ENCODE measurements at regions not wholly inside any gene's neighbourhood (a gene's known extent, or its start where the extent isn't known, plus 50 kb on each side); places are given as distances from the start of the nearest gene placed in this dataset.

- in situ Hi-C loops (cut with MboI; ENCODE audit: low sequenced_read_pairs) = no loop called here
Observed at GRCh38 chr5:168002116-168002515, 289.3 kb upstream of the WWC1 start.

GRCh38 chr5:168005093-168005492 lies 286.4 kb upstream of the WWC1 start:
- in situ Hi-C loops (cut with MboI; ENCODE audit: low sequenced_read_pairs) = no loop called here

- in situ Hi-C loops (cut with MboI; ENCODE audit: low sequenced_read_pairs) = no loop called here
Observed at GRCh38 chr5:168005936-168006335, 285.5 kb upstream of the WWC1 start.

DNA sequence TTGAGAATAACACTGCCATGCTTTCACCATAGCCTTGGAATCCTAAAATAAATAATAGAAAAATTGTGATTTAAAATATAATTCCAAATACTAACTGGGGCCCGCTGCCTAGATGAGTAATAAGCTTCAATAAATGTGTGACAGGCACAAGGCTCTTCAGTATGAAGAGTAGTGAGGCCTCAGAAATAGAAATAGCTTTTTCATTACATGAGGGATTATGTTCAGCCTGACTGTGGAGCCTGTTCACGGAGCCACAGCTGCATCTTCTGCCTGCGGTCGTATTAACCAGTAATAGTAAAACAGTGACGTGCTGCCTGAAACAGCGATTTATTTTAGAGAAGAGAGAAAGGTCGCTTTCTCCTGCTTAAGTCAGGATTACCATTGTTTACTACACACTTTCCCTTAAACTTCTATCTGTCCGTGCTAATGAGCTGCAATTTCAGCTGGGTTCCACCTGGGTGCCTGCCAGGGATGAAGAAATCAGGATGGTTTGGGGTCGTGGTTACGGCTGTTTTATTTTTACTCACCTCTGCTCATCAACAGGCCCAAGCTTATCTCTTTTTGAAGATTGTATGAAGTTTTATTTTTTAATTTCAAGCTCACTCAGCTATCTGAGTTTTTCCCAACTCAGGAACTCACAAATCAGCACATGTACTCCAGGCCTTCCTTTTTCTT lies 284.9 kb upstream of the WWC1 start:
- in situ Hi-C loops (cut with MboI; ENCODE audit: low sequenced_read_pairs) = no loop called here

DNA sequence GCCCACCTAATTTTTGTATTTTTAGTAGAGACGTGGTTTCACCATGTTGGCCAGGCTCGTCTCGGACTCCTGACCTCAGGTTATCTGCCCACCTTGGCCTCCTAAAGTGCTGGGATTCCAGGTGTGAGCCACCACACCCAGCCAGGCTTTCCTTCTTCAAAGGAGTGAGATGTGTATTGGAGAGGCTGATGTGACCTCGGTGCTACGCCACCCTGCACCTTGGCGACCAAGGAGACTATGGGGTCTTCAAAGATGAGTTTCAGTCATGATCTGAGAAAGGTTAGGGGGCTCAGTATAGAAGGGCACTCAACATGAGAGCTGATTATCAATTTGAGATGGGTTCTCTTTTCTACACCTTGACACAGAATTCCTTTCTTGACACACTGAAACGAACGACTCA lies 284.2 kb upstream of the WWC1 start:
- in situ Hi-C loops (cut with MboI; ENCODE audit: low sequenced_read_pairs) = no loop called here

GRCh38 chr5:168008555-168008954 lies 282.9 kb upstream of the WWC1 start:
- in situ Hi-C loops (cut with MboI; ENCODE audit: low sequenced_read_pairs) = no loop called here

- in situ Hi-C loops (cut with MboI; ENCODE audit: low sequenced_read_pairs) = no loop called here
Observed at GRCh38 chr5:168011096-168011495, 280.3 kb upstream of the WWC1 start.

DNA sequence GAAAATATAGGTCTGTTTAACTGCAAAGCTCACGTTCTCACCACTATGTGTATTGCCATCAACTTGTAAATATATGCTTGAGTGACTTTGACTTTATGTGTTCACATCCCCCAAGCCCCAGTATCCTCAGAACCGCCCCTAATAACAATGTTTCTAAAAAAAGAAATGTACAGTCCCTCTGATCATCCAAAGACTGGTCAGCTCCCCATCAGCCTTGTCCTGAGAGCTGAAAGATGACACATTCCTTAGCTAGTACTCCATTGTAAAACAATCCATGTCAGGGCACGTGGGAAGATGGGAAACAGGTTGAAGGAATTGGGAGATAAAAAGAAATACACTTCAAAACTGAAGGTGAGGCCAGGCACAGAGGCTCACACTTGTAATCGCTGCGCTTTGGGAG lies 279.4 kb upstream of the WWC1 start:
- in situ Hi-C loops (cut with MboI; ENCODE audit: low sequenced_read_pairs) = no loop called here

DNA sequence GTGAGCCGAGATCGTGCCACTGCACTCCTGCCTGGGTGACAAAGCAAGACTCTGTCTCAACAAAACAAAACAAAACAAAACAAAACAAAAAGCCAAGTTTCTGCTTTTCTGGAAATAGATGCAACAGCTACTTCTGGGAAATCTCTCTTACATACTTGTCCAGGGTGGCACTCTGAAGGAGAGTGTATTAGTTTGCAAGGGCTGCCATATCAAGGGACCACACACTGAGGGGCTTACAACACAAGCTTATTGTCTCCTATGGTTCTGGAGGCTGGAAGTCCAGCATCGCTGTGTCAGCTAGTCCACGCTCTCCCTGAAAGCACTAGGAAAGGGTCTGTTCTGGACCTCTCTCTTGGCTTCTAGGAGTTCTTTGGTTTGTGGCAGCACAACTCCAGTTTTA lies 277.9 kb upstream of the WWC1 start:
- in situ Hi-C loops (cut with MboI; ENCODE audit: low sequenced_read_pairs) = no loop called here

DNA sequence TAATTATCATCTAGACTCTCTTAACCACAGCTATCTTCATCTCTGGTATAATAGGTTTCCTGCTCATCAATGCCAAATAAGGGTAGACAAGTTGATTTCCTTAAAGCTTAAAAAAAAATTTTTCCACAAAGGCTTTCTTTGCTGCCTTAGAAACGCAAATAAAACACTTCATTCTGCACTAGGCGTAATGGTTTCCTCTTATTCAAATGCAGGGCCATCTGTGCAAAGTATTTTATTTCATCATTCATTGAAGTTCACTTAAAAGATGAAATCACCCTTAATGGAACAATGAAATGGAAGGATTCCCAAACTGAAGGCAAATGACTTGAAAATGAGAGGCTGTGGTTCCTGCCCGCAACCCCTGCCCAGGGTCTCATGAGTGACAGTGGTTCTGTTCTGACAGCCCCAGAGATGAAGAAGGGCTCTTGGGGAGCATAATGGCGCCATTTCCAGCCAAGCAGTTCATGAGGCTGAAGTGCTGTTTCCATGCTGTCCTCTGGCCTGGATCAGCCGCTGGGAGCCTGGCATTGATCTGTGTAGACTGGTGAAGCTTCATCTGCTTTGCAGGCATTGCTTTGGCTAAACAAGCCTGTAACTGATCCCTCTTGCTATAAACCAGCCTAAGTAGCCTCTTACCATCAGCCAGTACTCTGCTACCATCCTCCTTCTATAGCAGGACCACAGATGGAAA lies 276.9 kb upstream of the WWC1 start:
- in situ Hi-C loops (cut with MboI; ENCODE audit: low sequenced_read_pairs) = no loop called here

GRCh38 chr5:168015506-168015905 lies 275.9 kb upstream of the WWC1 start:
- in situ Hi-C loops (cut with MboI; ENCODE audit: low sequenced_read_pairs) = no loop called here

- in situ Hi-C loops (cut with MboI; ENCODE audit: low sequenced_read_pairs) = no loop called here
Observed at GRCh38 chr5:168017313-168017712, 274.1 kb upstream of the WWC1 start.

DNA sequence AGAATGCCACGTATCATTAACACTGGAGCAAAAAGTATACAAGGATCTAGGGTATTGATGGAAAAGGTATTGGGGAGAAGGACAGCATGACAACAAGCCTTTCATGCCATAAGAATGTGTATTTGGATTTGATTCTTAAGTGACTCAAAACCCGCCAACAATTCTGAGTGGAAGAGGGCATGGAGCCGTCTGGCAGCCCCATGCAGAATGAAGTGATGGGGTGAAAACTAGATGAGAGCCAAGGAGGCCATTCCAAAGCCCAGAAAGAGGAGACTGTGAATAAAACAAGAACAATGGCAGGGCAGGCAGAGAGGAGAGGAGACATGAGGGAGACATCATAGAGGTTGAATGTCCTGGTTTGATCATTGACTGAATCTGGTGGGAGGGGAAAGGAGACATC lies 272.3 kb upstream of the WWC1 start:
- in situ Hi-C loops (cut with MboI; ENCODE audit: low sequenced_read_pairs) = no loop called here

DNA sequence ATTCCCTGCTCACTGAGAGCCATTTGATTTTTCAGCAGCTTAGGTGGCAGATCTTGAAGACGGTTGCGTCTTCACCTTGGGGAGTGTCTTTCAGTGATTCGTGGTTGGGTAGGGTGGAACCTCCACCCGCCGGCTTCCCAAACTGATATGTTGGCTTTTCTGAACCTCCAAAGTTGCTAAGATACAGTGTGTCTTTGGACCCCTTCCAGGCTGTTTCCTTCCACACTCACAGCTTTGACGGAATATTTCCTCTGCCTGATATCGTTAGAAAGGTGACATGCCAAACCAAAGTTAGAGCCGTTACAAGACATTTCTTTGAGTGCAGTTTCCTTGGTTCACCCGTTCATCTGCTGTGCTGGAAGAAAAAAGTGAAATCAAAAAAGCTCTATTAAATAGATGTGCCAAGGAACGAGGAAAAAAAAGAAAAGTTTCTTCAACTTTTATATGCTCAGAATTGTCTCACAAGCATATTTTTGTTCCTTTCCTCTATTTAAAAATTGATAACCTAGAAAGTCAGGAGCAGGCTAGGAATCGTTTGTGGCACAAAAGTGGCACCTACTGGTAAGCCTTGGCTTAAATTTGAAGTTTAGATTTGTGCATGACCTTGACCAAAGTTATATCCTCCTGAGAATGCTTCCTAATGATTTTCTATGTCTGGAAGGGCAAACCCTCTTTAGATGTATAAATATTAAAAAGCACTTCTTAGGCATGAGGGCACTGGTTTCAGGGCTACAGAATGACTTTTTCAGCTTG lies 270.7 kb upstream of the WWC1 start:
- in situ Hi-C loops (cut with MboI; ENCODE audit: low sequenced_read_pairs) = no loop called here

DNA sequence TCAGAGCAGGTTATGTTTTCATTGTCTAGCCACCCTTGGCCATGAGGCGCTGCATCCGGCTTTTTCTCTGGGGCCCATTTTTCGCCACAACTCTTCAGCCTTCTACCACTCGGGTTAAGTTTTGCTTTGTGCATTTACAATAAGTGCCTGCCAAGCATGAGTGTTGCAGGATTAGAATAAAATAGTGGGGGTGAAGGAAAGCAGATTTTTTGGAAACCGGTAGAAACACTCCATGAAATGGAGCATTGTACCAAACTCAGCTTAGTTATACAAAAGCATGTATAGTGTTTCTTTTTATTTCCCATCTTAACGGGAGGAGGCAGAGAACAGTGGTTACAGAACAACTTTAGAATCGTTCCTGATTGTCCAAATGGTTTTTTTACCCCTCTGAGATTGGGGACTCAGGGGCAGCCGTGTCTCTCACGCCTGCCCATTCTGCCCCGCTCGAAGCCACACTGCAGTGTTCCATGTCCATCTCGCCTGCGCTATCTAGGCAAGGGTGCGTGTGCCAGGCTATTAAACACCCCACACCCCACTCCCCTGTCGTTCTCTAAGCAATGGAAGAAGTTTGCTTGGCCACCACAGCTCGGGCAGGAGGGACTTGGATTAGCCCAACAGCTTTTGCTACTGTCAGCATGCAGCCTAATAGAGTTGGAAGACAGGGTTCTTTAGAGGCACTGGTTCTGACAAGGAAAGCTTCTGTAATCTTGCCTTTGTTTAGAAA lies 268.8 kb upstream of the WWC1 start:
- in situ Hi-C loops (cut with MboI; ENCODE audit: low sequenced_read_pairs) = no loop called here

GRCh38 chr5:168023191-168023590 lies 268.3 kb upstream of the WWC1 start:
- in situ Hi-C loops (cut with MboI; ENCODE audit: low sequenced_read_pairs) = no loop called here

DNA sequence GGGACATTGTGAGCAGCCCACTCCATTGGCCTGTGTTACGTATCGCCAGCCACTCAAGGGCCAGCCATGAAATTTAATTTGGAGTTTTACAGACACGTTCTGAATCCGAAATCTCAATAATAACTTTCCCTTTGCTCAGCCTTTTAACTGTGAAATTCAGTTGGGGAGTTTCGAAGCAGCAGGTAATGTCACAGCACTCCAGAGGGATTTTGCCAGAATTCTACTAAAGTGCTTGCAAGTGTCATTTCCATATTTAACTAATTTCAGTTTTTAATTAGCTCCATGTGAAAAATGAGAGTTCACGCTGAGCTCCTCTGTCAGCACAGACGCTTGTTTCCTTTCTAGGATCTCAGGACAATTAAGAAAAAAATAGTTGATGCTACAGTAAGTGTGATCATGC lies 267.1 kb upstream of the WWC1 start:
- in situ Hi-C loops (cut with MboI; ENCODE audit: low sequenced_read_pairs) = no loop called here

DNA sequence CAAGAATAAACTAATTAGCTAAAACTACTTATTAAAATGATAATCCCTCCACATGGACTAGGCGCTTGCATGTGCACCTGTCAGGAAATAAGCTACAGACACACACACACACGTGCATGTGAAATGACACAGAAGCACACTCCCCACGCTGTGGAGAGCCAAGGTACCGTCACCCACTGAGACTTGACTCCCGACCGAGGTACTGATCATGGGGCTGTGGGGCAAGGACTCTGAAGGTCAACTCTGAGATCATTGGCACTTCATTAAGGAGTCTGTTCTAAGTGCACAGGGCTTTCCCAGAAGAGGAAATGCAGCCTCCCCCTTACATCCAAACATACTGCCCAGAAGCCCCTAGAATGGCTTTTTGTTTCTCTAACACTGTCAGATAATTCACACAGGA lies 264.4 kb upstream of the WWC1 start:
- in situ Hi-C loops (cut with MboI; ENCODE audit: low sequenced_read_pairs) = no loop called here

DNA sequence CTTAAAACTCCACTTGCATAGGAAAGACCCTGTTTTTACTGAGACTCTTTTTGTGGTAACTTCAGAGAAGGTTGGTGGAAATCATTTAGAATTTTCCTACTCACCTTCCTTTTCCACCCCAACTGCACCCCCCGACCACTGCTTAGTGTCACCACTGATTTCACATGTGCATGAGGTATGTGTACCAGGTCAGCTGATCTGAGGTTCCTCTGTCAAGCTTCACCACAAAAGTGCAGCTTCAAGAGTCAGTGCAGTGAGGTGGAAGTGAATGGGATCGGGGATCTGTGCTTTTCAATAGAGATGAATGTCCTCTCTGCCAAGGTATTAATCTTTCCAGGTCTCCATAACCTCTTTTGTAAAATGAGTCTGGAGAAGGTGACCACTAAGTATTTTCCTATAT lies 260.5 kb upstream of the WWC1 start:
- in situ Hi-C loops (cut with MboI; ENCODE audit: low sequenced_read_pairs) = no loop called here

- in situ Hi-C loops (cut with MboI; ENCODE audit: low sequenced_read_pairs) = no loop called here
Observed at GRCh38 chr5:168031614-168032013, 259.8 kb upstream of the WWC1 start.

DNA sequence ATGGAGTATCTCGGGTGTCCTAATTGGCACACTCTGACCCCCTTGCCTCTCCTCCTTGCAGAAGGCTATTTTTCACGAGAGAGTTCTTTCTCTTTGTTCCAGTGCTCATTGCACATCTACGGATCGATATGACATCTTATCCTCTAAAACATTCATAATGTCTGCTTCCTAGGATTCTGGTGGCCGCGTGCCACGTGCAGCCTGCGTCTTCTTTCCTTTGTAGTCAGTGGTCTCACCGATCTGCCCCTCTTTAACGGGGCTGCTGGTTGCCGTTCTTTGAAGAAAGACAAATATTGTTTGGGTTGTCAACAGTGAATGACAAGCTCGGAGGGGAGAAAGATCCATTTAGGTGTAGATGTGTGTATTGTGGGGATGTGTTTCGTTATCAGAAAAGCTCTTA lies 252.4 kb upstream of the WWC1 start:
- in situ Hi-C loops (cut with MboI; ENCODE audit: low sequenced_read_pairs) = no loop called here

Measured in HL-60/S4 (cell line).